Bronchial epithelial cell (primary cell): ENCODE measurements at regions not wholly inside any gene's neighbourhood (a gene's known extent, or its start where the extent isn't known, plus 50 kb on each side); places are given as distances from the start of the nearest gene placed in this dataset.

ENCODE experiments used
- DNase-seq: peaks from one replicate; pipeline ENCODE4 v3.0.0-alpha.2; 2010; ENCODE audit warnings: low read depth
- FAIRE-seq: peaks from 2 replicates; lab custom pipeline; 2011; peaks lifted over from hg19 to GRCh38; lab: Jason Lieb, UNC
- H3K27me3 ChIP-seq: 2 replicates; pipeline ENCODE4 v1.5.1; 2011; ENCODE audit warnings: low read length; ENCODE audit not compliant: control insufficient read depth, insufficient read depth
- H3K36me3 ChIP-seq: 2 replicates; pipeline ENCODE4 v1.5.1; 2011; ENCODE audit warnings: low read length; ENCODE audit not compliant: control insufficient read depth, insufficient read depth
- H3K4me3 ChIP-seq: 2 replicates; pipeline ENCODE4 v1.5.1; 2011; ENCODE audit warnings: mild to moderate bottlenecking, low read depth, low read length, control low read depth
- TF ChIP-seq, protein P1 (sequence below): IDR thresholded peaks from 2 replicates; pipeline ENCODE4 v1.5.1; 2011; ENCODE audit warnings: mild to moderate bottlenecking, moderate library complexity, low read length, control low read depth, inconsistent platforms; ENCODE audit not compliant: insufficient read depth, severe bottlenecking

DNA sequence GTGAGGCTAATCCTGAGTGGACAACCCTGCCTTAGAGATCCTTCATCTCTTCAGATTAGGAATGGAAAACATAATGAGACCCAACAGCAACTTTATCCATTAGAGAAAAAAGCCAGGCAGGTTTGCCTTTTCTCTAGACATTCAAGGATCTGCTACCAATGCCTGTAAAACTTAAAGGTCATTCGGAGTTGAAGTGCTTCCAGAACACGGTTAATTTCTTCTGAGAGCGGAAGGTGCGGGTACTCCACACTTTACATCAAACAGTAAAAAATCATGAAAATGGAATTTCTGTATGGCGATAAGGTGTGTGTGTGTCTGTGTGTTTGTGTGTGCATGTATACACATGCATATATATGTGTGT, 65.2 kb upstream of the PRKACB start:
- FAIRE-seq (no peak), DNase-seq (no peak)
- Histone ChIP-seq H3K4me3 (peak overlapping the region; percentile 62), H3K36me3 (no peaks in the 10 kb centered on the region), H3K27me3 (no peaks in the 10 kb centered on the region)
- TF ChIP-seq, protein P1, sequence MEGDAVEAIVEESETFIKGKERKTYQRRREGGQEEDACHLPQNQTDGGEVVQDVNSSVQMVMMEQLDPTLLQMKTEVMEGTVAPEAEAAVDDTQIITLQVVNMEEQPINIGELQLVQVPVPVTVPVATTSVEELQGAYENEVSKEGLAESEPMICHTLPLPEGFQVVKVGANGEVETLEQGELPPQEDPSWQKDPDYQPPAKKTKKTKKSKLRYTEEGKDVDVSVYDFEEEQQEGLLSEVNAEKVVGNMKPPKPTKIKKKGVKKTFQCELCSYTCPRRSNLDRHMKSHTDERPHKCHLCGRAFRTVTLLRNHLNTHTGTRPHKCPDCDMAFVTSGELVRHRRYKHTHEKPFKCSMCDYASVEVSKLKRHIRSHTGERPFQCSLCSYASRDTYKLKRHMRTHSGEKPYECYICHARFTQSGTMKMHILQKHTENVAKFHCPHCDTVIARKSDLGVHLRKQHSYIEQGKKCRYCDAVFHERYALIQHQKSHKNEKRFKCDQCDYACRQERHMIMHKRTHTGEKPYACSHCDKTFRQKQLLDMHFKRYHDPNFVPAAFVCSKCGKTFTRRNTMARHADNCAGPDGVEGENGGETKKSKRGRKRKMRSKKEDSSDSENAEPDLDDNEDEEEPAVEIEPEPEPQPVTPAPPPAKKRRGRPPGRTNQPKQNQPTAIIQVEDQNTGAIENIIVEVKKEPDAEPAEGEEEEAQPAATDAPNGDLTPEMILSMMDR: no peak

DNA sequence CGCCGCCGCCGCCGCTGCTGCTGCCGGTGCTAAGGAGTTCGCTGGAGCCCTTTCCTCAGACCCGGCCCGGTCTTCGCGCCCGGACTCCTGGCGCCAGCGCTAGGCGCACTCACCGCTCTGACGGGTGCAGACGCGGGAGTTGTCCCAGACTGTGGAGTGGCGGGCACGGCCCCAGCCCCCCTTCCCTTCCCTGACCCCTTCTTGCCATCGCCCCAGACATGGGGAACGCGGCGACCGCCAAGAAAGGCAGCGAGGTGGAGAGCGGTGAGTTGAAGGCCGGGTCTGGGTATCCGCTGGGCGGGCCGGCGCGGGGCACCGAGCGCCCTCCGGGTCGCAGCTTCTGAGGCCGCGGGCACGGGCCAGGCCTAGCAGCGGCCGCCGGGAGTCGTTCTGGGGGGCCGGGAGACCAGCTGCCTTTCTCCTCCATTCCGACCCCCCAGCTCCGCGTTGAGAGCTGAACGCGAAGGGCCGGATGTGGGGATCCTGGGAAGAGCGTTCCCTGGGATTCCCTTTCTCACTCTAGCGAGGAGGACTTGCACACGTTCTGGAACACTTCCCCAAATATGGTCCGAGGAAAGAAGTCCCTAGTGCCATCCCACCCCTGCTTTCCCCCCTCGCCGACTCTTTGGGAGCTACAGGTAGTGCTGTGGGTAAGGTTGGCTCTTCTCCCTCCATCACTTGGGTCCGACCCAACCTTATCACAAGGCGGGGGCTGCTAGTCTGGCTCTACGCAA, 65.8 kb upstream of the PRKACB start:
- DNase-seq (no peak), FAIRE-seq (no peak)
- Histone ChIP-seq H3K4me3 (peak overlapping the region; percentile 62), H3K27me3 (no peaks in the 10 kb centered on the region), H3K36me3 (no peaks in the 10 kb centered on the region)
- TF ChIP-seq, protein P1: no peak

- Histone ChIP-seq H3K4me3 (peak overlapping the region; percentile 62), H3K36me3 (no peaks in the 10 kb centered on the region), H3K27me3 (no peaks in the 10 kb centered on the region)
- no peak for DNase-seq
- FAIRE-seq: no peak
- TF ChIP-seq, protein P1: no peak
These were observed 66.5 kb upstream of the PRKACB start for GRCh38 chr1:84077476-84078107.

- Histone ChIP-seq H3K27me3 (no peaks in the 10 kb centered on the region), H3K4me3 (no peak overlapping the region), H3K36me3 (no peaks in the 10 kb centered on the region)
- DNase-seq (no peak), FAIRE-seq (no peak)
- TF ChIP-seq, protein P1: no peak
These were observed 70.8 kb upstream of the PRKACB start for GRCh38 chr1:84073266-84073665.

- Histone ChIP-seq H3K4me3 (no peak overlapping the region), H3K36me3 (no peaks in the 10 kb centered on the region), H3K27me3 (no peaks in the 10 kb centered on the region)
- TF ChIP-seq, protein P1: no peak
- no peak for DNase-seq
- no peak for FAIRE-seq
These were observed 70.4 kb upstream of the TTLL7 start for GRCh38 chr1:84069236-84069845.
